ENCODE measurements at regions not wholly inside any gene's neighbourhood (a gene's known extent, or its start where the extent isn't known, plus 50 kb on each side); places are given as distances from the start of the nearest gene placed in this dataset.

DNA sequence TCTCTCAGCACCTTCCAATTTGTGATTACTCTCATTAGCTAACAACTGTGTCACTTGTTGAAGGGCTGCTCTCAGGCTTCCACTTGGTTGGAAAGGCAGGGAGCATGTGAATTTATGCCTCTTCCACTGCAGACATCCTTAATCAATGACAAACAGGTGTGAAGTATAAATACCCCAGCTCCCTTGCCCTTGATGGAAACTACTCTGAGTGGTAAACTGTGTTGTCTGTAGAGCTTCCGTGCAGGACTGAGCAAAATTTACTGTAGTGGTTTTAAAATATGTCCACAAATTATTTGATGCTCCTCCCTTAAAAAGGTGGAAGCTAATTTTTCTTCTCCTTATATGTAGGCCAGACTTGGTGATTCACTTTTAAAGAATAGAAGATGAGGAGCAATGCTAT is 253.0 kb upstream of the TBX18 start:
- TF ChIP-seq YY1 (IDR thresholded peaks at IDR 0.05; ENCODE audit: low read depth) = no peak
- TF ChIP-seq CEBPB (IDR thresholded peaks at IDR 0.05) = no peak
- no peak for TF ChIP-seq RAD21 (IDR thresholded peaks at IDR 0.05; ENCODE audit: low read depth)
- TF ChIP-seq, protein P1, sequence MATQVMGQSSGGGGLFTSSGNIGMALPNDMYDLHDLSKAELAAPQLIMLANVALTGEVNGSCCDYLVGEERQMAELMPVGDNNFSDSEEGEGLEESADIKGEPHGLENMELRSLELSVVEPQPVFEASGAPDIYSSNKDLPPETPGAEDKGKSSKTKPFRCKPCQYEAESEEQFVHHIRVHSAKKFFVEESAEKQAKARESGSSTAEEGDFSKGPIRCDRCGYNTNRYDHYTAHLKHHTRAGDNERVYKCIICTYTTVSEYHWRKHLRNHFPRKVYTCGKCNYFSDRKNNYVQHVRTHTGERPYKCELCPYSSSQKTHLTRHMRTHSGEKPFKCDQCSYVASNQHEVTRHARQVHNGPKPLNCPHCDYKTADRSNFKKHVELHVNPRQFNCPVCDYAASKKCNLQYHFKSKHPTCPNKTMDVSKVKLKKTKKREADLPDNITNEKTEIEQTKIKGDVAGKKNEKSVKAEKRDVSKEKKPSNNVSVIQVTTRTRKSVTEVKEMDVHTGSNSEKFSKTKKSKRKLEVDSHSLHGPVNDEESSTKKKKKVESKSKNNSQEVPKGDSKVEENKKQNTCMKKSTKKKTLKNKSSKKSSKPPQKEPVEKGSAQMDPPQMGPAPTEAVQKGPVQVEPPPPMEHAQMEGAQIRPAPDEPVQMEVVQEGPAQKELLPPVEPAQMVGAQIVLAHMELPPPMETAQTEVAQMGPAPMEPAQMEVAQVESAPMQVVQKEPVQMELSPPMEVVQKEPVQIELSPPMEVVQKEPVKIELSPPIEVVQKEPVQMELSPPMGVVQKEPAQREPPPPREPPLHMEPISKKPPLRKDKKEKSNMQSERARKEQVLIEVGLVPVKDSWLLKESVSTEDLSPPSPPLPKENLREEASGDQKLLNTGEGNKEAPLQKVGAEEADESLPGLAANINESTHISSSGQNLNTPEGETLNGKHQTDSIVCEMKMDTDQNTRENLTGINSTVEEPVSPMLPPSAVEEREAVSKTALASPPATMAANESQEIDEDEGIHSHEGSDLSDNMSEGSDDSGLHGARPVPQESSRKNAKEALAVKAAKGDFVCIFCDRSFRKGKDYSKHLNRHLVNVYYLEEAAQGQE (IDR thresholded peaks at IDR 0.05; ENCODE audit: low read depth) = no peak
- no peak for TF ChIP-seq TAF1 (IDR thresholded peaks at IDR 0.05; ENCODE audit: low read depth)
- TF ChIP-seq TEAD4 (IDR thresholded peaks at IDR 0.05) = no peak
- no peak for TF ChIP-seq EP300 (IDR thresholded peaks at IDR 0.05; ENCODE audit: borderline replicate concordance)
- TF ChIP-seq, protein P2, sequence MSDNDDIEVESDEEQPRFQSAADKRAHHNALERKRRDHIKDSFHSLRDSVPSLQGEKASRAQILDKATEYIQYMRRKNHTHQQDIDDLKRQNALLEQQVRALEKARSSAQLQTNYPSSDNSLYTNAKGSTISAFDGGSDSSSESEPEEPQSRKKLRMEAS (IDR thresholded peaks at IDR 0.05) = no peak
- TF ChIP-seq CREB1 (IDR thresholded peaks at IDR 0.05; ENCODE audit: low read depth) = no peak
- TF ChIP-seq TCF12 (IDR thresholded peaks at IDR 0.05; ENCODE audit: low read depth) = no peak

Data from Ishikawa (cell line).